Fibroblast of lung (primary cell): ENCODE measurements at regions not wholly inside any gene's neighbourhood (a gene's known extent, or its start where the extent isn't known, plus 50 kb on each side); places are given as distances from the start of the nearest gene placed in this dataset.

Experiments
- DNase-seq, 2 donors: peaks; one replicate each; pipeline versions ENCODE4 v3.0.0 to v3.0.0-alpha.2; 2010; ENCODE audit warnings: low read depth in 2 of 2
- H2AFZ ChIP-seq: 2 replicates; pipeline ENCODE4 v1.5.1; 2012; ENCODE audit warnings: low read length, control low read depth, inconsistent platforms
- H3K27ac ChIP-seq: 2 replicates; pipeline ENCODE4 v1.5.1; 2011; ENCODE audit warnings: low read length, control low read depth; ENCODE audit not compliant: insufficient read depth
- H3K27me3 ChIP-seq: 2 replicates; pipeline ENCODE4 v1.5.1; 2011; ENCODE audit warnings: mild to moderate bottlenecking, low read length; ENCODE audit not compliant: control insufficient read depth, insufficient read depth
- H3K36me3 ChIP-seq: 2 replicates; pipeline ENCODE4 v1.5.1; 2011; ENCODE audit warnings: low read length; ENCODE audit not compliant: control insufficient read depth, insufficient read depth
- H3K4me1 ChIP-seq: 2 replicates; pipeline ENCODE4 v1.5.1; 2011; ENCODE audit warnings: low read length; ENCODE audit not compliant: control insufficient read depth, insufficient read depth; ENCODE audit errors: extremely low read depth
- H3K4me2 ChIP-seq: 2 replicates; pipeline ENCODE4 v1.5.1; 2011; ENCODE audit warnings: low read length, control low read depth; ENCODE audit not compliant: insufficient read depth; ENCODE audit errors: extremely low read depth
- H3K4me3 ChIP-seq, 4 experiments: fragments of 200-600 bp in 1 of 4; sonication (generic) in 1 of 4; replicated peaks in 1 of 4; 2 replicates each; pipeline ENCODE4 v1.5.1; 2011 to 2016; ENCODE audit warnings: low read length in 4 of 4, low read depth in 3 of 4, mild to moderate bottlenecking in 3 of 4, control low read depth in 2 of 4, inconsistent platforms in 1 of 4, mixed read lengths in 1 of 4; ENCODE audit not compliant: insufficient read depth in 1 of 4; ENCODE audit errors: control extremely low read depth in 1 of 4
- H3K79me2 ChIP-seq: 2 replicates; pipeline ENCODE4 v1.5.1; 2012; ENCODE audit warnings: mild to moderate bottlenecking, low read length, inconsistent platforms; ENCODE audit not compliant: control insufficient read depth, insufficient read depth
- H3K9ac ChIP-seq: 2 replicates; pipeline ENCODE4 v1.5.1; 2011; ENCODE audit warnings: mild to moderate bottlenecking, low read length, control low read depth; ENCODE audit not compliant: insufficient read depth
- H3K9me3 ChIP-seq: 2 replicates; pipeline ENCODE4 v1.5.1; 2012; ENCODE audit warnings: low read depth, low read length; ENCODE audit not compliant: control insufficient read depth, insufficient read depth
- H4K20me1 ChIP-seq: 2 replicates; pipeline ENCODE4 v1.5.1; 2011; ENCODE audit warnings: low read length; ENCODE audit not compliant: control insufficient read depth, insufficient read depth; ENCODE audit errors: extremely low read depth
- EZH2 ChIP-seq: IDR thresholded peaks from 2 replicates; pipeline ENCODE4 v1.5.1; 2012; ENCODE audit warnings: low read length, control low read depth, mild to moderate bottlenecking; ENCODE audit errors: missing control alignments
- TF ChIP-seq, protein P1 (sequence below), 2 donors: IDR thresholded peaks in 1 of 2; conservative IDR thresholded peaks in 1 of 2; 1 replicate in 1 of 2; 2 replicates in 1 of 2; pipeline ENCODE4 v1.5.1; 2011 to 2012; ENCODE audit warnings: low read length in 2 of 2, control low read depth in 1 of 2, inconsistent platforms in 1 of 2, low read depth in 1 of 2, mild to moderate bottlenecking in 1 of 2

DNA sequence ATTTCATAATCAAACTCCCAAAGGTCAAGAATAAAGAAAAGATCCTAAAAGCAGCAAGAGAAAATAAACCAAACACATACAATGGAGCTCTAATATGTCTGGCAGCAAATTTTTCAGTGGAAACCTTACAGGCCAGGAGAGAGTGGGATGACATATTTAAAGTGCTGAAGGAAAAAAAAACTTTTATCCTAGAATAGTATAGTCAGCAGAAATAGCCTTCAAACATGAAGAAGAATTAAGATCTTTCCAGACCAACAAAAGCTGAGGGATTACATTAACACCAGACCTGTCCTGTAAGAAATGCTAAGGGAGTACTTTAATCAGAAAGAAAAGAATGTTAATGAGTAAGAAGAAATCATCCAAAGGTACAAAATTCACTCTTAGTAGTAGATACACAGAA is 215.7 kb upstream of the IGF1 start:
- Histone ChIP-seq H3K4me3 (no peak overlapping the region), H3K27me3 (no peaks in the 10 kb centered on the region), H3K79me2 (no peaks in the 10 kb centered on the region), H4K20me1 (no peaks in the 10 kb centered on the region), H2AFZ (no peak overlapping the region), H3K4me1 (no peaks in the 10 kb centered on the region), H3K9ac (no peak overlapping the region), H3K36me3 (no peaks in the 10 kb centered on the region), H3K9me3 (no peaks in the 10 kb centered on the region), H3K27ac (no peak overlapping the region), H3K4me2 (no peak overlapping the region)
- no peak for DNase-seq
- TF ChIP-seq, protein P1, sequence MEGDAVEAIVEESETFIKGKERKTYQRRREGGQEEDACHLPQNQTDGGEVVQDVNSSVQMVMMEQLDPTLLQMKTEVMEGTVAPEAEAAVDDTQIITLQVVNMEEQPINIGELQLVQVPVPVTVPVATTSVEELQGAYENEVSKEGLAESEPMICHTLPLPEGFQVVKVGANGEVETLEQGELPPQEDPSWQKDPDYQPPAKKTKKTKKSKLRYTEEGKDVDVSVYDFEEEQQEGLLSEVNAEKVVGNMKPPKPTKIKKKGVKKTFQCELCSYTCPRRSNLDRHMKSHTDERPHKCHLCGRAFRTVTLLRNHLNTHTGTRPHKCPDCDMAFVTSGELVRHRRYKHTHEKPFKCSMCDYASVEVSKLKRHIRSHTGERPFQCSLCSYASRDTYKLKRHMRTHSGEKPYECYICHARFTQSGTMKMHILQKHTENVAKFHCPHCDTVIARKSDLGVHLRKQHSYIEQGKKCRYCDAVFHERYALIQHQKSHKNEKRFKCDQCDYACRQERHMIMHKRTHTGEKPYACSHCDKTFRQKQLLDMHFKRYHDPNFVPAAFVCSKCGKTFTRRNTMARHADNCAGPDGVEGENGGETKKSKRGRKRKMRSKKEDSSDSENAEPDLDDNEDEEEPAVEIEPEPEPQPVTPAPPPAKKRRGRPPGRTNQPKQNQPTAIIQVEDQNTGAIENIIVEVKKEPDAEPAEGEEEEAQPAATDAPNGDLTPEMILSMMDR (conservative IDR thresholded peaks at IDR 0.05 in 1 of 2, IDR thresholded peaks at IDR 0.05 in 1 of 2; ENCODE audit: low read depth in 1 of 2, low read length in 2 of 2): no peak
- TF ChIP-seq EZH2: no peak

DNA sequence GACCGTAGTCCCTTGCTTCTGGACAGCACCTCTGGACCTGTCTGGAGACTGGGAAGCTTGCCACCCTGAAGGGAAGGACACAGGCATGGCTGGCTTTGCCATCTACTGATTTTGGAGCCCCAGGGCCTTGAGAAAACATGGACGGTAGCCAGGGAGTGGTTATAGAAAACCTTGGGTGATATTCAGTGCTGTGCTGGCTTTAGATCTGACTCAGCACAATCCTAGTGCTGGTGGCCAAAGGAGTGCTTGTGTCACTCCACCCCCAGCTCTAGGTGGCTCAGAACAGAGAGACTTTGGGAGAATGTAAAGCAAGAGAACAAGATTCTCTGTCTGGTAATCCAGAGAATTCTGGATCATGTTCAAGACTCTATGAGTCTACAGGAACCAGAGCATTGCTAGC is 214.5 kb upstream of the IGF1 start:
- Histone ChIP-seq H3K4me3 (no peak overlapping the region), H3K4me1 (no peaks in the 10 kb centered on the region), H3K27me3 (no peaks in the 10 kb centered on the region), H4K20me1 (no peaks in the 10 kb centered on the region), H2AFZ (no peak overlapping the region), H3K9me3 (no peaks in the 10 kb centered on the region), H3K9ac (no peak overlapping the region), H3K79me2 (no peaks in the 10 kb centered on the region), H3K36me3 (no peaks in the 10 kb centered on the region), H3K4me2 (no peak overlapping the region), H3K27ac (no peak overlapping the region)
- no peak for TF ChIP-seq EZH2
- TF ChIP-seq, protein P1 (conservative IDR thresholded peaks at IDR 0.05 in 1 of 2, IDR thresholded peaks at IDR 0.05 in 1 of 2; ENCODE audit: low read depth in 1 of 2, low read length in 2 of 2): no peak
- no peak for DNase-seq

DNA sequence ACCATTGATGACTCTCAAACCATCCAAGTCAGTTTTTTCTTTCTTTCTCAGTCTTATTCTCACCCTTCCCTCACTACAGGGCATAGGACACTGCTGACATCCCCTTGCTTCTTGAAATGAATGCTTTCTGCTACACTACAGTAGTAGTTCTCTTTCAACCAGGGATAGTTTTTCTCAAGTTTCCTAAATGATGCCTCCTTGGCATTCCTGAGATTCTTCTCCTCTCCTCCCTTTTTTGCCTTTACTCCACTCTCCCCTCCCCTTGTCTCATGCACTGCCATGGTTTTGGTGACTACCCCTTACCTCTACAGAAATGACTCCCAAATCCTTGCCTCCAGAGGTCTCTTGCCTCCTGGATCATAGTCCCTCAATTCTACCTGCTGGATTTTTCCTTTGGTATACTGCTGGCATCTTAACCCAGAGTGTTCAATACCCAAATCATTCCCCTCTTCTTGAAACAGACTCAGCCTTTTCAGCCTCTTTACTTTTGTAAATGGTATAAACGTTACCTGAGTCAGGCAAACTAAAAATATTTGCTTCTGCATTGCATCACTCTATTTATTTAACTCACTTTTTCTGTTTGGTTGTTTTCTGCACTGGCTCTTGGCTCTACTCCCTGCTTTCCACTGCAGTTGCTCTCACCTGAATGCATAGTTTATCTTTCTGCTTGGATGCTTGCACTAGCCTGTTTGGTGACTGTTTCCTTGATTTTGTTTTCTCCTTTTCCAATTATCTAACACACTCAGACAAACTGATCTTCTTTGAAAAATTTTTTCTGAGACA is 211.6 kb upstream of the IGF1 start:
- Histone ChIP-seq H3K4me2 (no peak overlapping the region), H3K27ac (no peak overlapping the region), H3K9ac (no peak overlapping the region), H3K79me2 (no peaks in the 10 kb centered on the region), H2AFZ (no peak overlapping the region), H3K4me1 (no peaks in the 10 kb centered on the region), H3K36me3 (no peaks in the 10 kb centered on the region), H3K27me3 (no peaks in the 10 kb centered on the region), H3K4me3 (no peak overlapping the region), H4K20me1 (no peaks in the 10 kb centered on the region), H3K9me3 (no peaks in the 10 kb centered on the region)
- no peak for DNase-seq
- no peak for TF ChIP-seq EZH2
- TF ChIP-seq, protein P1 (conservative IDR thresholded peaks at IDR 0.05 in 1 of 2, IDR thresholded peaks at IDR 0.05 in 1 of 2; ENCODE audit: low read depth in 1 of 2, low read length in 2 of 2): no peak
